ENCODE measurements at regions not wholly inside any gene's neighbourhood (a gene's known extent, or its start where the extent isn't known, plus 50 kb on each side); places are given as distances from the start of the nearest gene placed in this dataset.

GRCh38 chr4:82275431-82276331 is 98.1 kb downstream of the HNRNPD start:
- TF ChIP-seq EZH2 (IDR thresholded peaks at IDR 0.05; ENCODE audit: low read length) (no peak), CTCF (optimal IDR thresholded peaks at IDR 0.05 in 1 of 3, IDR thresholded peaks at IDR 0.05 in 1 of 3, conservative IDR thresholded peaks at IDR 0.05 in 1 of 3; ENCODE audit: extremely low read depth in 1 of 3, insufficient read depth in 2 of 3, low read length in 3 of 3) (no peak)

Measured in keratinocyte (primary cell).